ENCODE measurements at regions not wholly inside any gene's neighbourhood (a gene's known extent, or its start where the extent isn't known, plus 50 kb on each side); places are given as distances from the start of the nearest gene placed in this dataset.

- TF ChIP-seq REST (tag by site-specific recombination; IDR thresholded peaks at IDR 0.05) (no peak), MYNN (tag by site-specific recombination; IDR thresholded peaks at IDR 0.05; ENCODE audit: borderline replicate concordance) (no peak)
These were observed 112.1 kb upstream of the DNAH14 start for GRCh38 chr1:224817382-224817781.

Data from HEK293 (cell line).